ENCODE measurements at regions not wholly inside any gene's neighbourhood (a gene's known extent, or its start where the extent isn't known, plus 50 kb on each side); places are given as distances from the start of the nearest gene placed in this dataset.

DNA sequence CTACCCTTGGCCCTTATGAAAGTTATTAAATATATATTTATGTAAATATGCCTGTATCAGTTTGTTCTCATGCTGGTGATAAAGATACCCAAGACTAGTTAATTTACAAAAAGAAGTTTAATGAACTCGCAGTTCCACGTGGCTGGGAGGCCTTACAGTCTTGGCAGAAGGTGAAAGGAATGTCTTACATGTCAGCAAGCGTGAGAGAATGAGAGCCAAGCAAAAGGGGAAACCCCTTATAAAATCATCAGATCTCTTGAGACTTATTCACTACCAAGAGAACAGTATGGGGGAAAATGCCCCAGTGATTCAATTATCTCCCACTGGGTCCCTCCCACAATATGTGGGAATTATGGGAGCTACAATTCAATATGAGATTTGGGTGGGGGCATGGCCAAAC lies 506.0 kb upstream of the ATXN8OS start:
- Histone ChIP-seq H3K9me3 (replicated peaks; ENCODE audit: control insufficient read depth, insufficient read depth, low read length) (no peaks in the 10 kb centered on the region), H3K9ac (ENCODE audit: control insufficient read depth, insufficient read depth, low read length) (no peak overlapping the region), H3K4me1 (ENCODE audit: control insufficient read depth, insufficient read depth, low read length) (no peaks in the 10 kb centered on the region), H3K4me3 (no peak overlapping the region), H3K36me3 (ENCODE audit: control insufficient read depth in 2 of 2, insufficient read depth in 2 of 2, low read length in 1 of 2) (no peaks in the 10 kb centered on the region), H4K20me1 (ENCODE audit: control insufficient read depth, insufficient read depth) (no peaks in the 10 kb centered on the region), H3K79me2 (ENCODE audit: control insufficient read depth, insufficient read depth, low read length) (no peaks in the 10 kb centered on the region), H2AFZ (ENCODE audit: control insufficient read depth, low read depth, low read length) (no peak overlapping the region), H3K27me3 (replicated peaks in 1 of 2; ENCODE audit: control insufficient read depth in 2 of 2, insufficient read depth in 2 of 2, low read length in 1 of 2) (no peaks in the 10 kb centered on the region), H3K27ac (ENCODE audit: control insufficient read depth, insufficient read depth) (no peak overlapping the region), H3K4me2 (ENCODE audit: control insufficient read depth, insufficient read depth) (no peak overlapping the region)
- no TSS peak for BruUV-seq (replicated peaks)
- POLR2A ChIA-PET: no interaction called here
- CTCF ChIA-PET: interaction anchor here (0.6 kb wide), 1 partner anchor 221 kb away, joined by 3 read pairs; no protein-coding TSS in a partner anchor
- SMC1A ChIA-PET (ENCODE audit: uncharacterized antibody, unreplicated experiment): interaction anchor here (0.7 to 0.9 kb wide), 3 partner anchors 19 to 82 kb away, joined by 3 to 4 read pairs (median 3); no protein-coding TSS in a partner anchor
- RAD21 ChIA-PET (ENCODE audit: unreplicated experiment): no interaction called here
- no peak for TF ChIP-seq MXI1 (IDR thresholded peaks at IDR 0.05; ENCODE audit: low read depth, low read length)
- TF ChIP-seq, protein P1, sequence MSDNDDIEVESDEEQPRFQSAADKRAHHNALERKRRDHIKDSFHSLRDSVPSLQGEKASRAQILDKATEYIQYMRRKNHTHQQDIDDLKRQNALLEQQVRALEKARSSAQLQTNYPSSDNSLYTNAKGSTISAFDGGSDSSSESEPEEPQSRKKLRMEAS (IDR thresholded peaks at IDR 0.05; ENCODE audit: low read depth, low read length): no peak
- TF ChIP-seq, protein P2, sequence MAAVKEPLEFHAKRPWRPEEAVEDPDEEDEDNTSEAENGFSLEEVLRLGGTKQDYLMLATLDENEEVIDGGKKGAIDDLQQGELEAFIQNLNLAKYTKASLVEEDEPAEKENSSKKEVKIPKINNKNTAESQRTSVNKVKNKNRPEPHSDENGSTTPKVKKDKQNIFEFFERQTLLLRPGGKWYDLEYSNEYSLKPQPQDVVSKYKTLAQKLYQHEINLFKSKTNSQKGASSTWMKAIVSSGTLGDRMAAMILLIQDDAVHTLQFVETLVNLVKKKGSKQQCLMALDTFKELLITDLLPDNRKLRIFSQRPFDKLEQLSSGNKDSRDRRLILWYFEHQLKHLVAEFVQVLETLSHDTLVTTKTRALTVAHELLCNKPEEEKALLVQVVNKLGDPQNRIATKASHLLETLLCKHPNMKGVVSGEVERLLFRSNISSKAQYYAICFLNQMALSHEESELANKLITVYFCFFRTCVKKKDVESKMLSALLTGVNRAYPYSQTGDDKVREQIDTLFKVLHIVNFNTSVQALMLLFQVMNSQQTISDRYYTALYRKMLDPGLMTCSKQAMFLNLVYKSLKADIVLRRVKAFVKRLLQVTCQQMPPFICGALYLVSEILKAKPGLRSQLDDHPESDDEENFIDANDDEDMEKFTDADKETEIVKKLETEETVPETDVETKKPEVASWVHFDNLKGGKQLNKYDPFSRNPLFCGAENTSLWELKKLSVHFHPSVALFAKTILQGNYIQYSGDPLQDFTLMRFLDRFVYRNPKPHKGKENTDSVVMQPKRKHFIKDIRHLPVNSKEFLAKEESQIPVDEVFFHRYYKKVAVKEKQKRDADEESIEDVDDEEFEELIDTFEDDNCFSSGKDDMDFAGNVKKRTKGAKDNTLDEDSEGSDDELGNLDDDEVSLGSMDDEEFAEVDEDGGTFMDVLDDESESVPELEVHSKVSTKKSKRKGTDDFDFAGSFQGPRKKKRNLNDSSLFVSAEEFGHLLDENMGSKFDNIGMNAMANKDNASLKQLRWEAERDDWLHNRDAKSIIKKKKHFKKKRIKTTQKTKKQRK (IDR thresholded peaks at IDR 0.05; ENCODE audit: low read depth, low read length): no peak
- no peak for TF ChIP-seq STAT1 (conservative IDR thresholded peaks at IDR 0.05)
- no peak for ATAC-seq
- 2% methylated on average over 3 of the region's 3 CpGs for WGBS (ENCODE audit: insufficient coverage, insufficient replicate concordance, low lambda C conversion rate, missing lambda C conversion rate)
- no peak for DNase-seq (ENCODE audit: low read depth, low spot score)
- intact Hi-C loops (cut with micrococcal nuclease; ENCODE audit: unreplicated experiment): no loop called here
- in situ Hi-C loops (cut with MboI): no loop called here
- no peak for FAIRE-seq
